Fibroblast of lung (primary cell): ENCODE measurements at regions not wholly inside any gene's neighbourhood (a gene's known extent, or its start where the extent isn't known, plus 50 kb on each side); places are given as distances from the start of the nearest gene placed in this dataset.
A peak's percentile ranks its signal among the peaks of the same experiment; 100 is the strongest.
"Not testable (repeated sequence)": the region's sequence is repeated elsewhere in the genome, so short reads cannot be mapped to it uniquely, and the experiment has no call there.

Experiments used
- DNase-seq, 2 donors: peaks; one replicate each; pipeline versions ENCODE4 v3.0.0 to v3.0.0-alpha.2; 2010; ENCODE audit warnings: low read depth in 2 of 2
- H2AFZ ChIP-seq: 2 replicates; pipeline ENCODE4 v1.5.1; 2012; ENCODE audit warnings: low read length, control low read depth, inconsistent platforms
- H3K27ac ChIP-seq: 2 replicates; pipeline ENCODE4 v1.5.1; 2011; ENCODE audit warnings: low read length, control low read depth; ENCODE audit not compliant: insufficient read depth
- H3K27me3 ChIP-seq: 2 replicates; pipeline ENCODE4 v1.5.1; 2011; ENCODE audit warnings: mild to moderate bottlenecking, low read length; ENCODE audit not compliant: control insufficient read depth, insufficient read depth
- H3K36me3 ChIP-seq: 2 replicates; pipeline ENCODE4 v1.5.1; 2011; ENCODE audit warnings: low read length; ENCODE audit not compliant: control insufficient read depth, insufficient read depth
- H3K4me1 ChIP-seq: 2 replicates; pipeline ENCODE4 v1.5.1; 2011; ENCODE audit warnings: low read length; ENCODE audit not compliant: control insufficient read depth, insufficient read depth; ENCODE audit errors: extremely low read depth
- H3K4me2 ChIP-seq: 2 replicates; pipeline ENCODE4 v1.5.1; 2011; ENCODE audit warnings: low read length, control low read depth; ENCODE audit not compliant: insufficient read depth; ENCODE audit errors: extremely low read depth
- H3K4me3 ChIP-seq, 4 experiments: fragments of 200-600 bp in 1 of 4; sonication (generic) in 1 of 4; replicated peaks in 1 of 4; 2 replicates each; pipeline ENCODE4 v1.5.1; 2011 to 2016; ENCODE audit warnings: low read length in 4 of 4, low read depth in 3 of 4, mild to moderate bottlenecking in 3 of 4, control low read depth in 2 of 4, inconsistent platforms in 1 of 4, mixed read lengths in 1 of 4; ENCODE audit not compliant: insufficient read depth in 1 of 4; ENCODE audit errors: control extremely low read depth in 1 of 4
- H3K79me2 ChIP-seq: 2 replicates; pipeline ENCODE4 v1.5.1; 2012; ENCODE audit warnings: mild to moderate bottlenecking, low read length, inconsistent platforms; ENCODE audit not compliant: control insufficient read depth, insufficient read depth
- H3K9ac ChIP-seq: 2 replicates; pipeline ENCODE4 v1.5.1; 2011; ENCODE audit warnings: mild to moderate bottlenecking, low read length, control low read depth; ENCODE audit not compliant: insufficient read depth
- H3K9me3 ChIP-seq: 2 replicates; pipeline ENCODE4 v1.5.1; 2012; ENCODE audit warnings: low read depth, low read length; ENCODE audit not compliant: control insufficient read depth, insufficient read depth
- H4K20me1 ChIP-seq: 2 replicates; pipeline ENCODE4 v1.5.1; 2011; ENCODE audit warnings: low read length; ENCODE audit not compliant: control insufficient read depth, insufficient read depth; ENCODE audit errors: extremely low read depth
- CTCF ChIP-seq, 2 donors: IDR thresholded peaks in 1 of 2; conservative IDR thresholded peaks in 1 of 2; 1 replicate in 1 of 2; 2 replicates in 1 of 2; pipeline ENCODE4 v1.5.1; 2011 to 2012; ENCODE audit warnings: low read length in 2 of 2, control low read depth in 1 of 2, inconsistent platforms in 1 of 2, low read depth in 1 of 2, mild to moderate bottlenecking in 1 of 2
- EZH2 ChIP-seq: IDR thresholded peaks from 2 replicates; pipeline ENCODE4 v1.5.1; 2012; ENCODE audit warnings: low read length, control low read depth, mild to moderate bottlenecking; ENCODE audit errors: missing control alignments

- no peak for DNase-seq
- Histone ChIP-seq H3K27me3 (no peaks in the 10 kb centered on the region), H2AFZ (no peak overlapping the region), H3K27ac (no peak overlapping the region), H3K4me1 (peaks cover 10% of the 10 kb centered on the region), H3K9ac (no peak overlapping the region), H3K36me3 (no peaks in the 10 kb centered on the region), H4K20me1 (no peaks in the 10 kb centered on the region), H3K79me2 (no peaks in the 10 kb centered on the region), H3K4me2 (no peak overlapping the region), H3K4me3 (no peak overlapping the region), H3K9me3 (no peaks in the 10 kb centered on the region)
- TF ChIP-seq EZH2 (no peak), CTCF (conservative IDR thresholded peaks at IDR 0.05 in 1 of 2, IDR thresholded peaks at IDR 0.05 in 1 of 2; ENCODE audit: low read depth in 1 of 2, low read length in 2 of 2) (no peak)
Measured at GRCh38 chr3:63719796-63720445, 67.4 kb downstream of the SNTN start.

GRCh38 chr3:63720951-63721350, 68.5 kb downstream of the SNTN start:
- H4K20me1 ChIP-seq, H3K27ac ChIP-seq, H3K79me2 ChIP-seq, H2AFZ ChIP-seq, H3K27me3 ChIP-seq, H3K4me2 ChIP-seq, H3K36me3 ChIP-seq, H3K9me3 ChIP-seq, H3K4me3 ChIP-seq, H3K9ac ChIP-seq: not testable (repeated sequence)
- peak; percentile 34 to 70 for DNase-seq
- peaks cover 13% of the 10 kb centered on the region for H3K4me1 ChIP-seq

GRCh38 chr3:63724987-63725386, 72.5 kb downstream of the SNTN start:
- H3K36me3 ChIP-seq: no peaks in the 10 kb centered on the region
- H3K4me2 ChIP-seq: peak overlapping the region; percentile 46
- H3K4me3 ChIP-seq: no peak overlapping the region
- no peak overlapping the region for H3K9ac ChIP-seq
- no peak for TF ChIP-seq EZH2
- TF ChIP-seq CTCF (conservative IDR thresholded peaks at IDR 0.05 in 1 of 2, IDR thresholded peaks at IDR 0.05 in 1 of 2; ENCODE audit: low read depth in 1 of 2, low read length in 2 of 2): no peak
- H3K27ac ChIP-seq: no peak overlapping the region
- peaks cover 13% of the 10 kb centered on the region for H3K4me1 ChIP-seq
- no peaks in the 10 kb centered on the region for H3K9me3 ChIP-seq
- peak; percentile 32 to 98 for DNase-seq
- no peaks in the 10 kb centered on the region for H4K20me1 ChIP-seq
- H3K79me2 ChIP-seq: no peaks in the 10 kb centered on the region
- no peak overlapping the region for H2AFZ ChIP-seq
- H3K27me3 ChIP-seq: no peaks in the 10 kb centered on the region
